ENCODE measurements at regions not wholly inside any gene's neighbourhood (a gene's known extent, or its start where the extent isn't known, plus 50 kb on each side); places are given as distances from the start of the nearest gene placed in this dataset.

DNA sequence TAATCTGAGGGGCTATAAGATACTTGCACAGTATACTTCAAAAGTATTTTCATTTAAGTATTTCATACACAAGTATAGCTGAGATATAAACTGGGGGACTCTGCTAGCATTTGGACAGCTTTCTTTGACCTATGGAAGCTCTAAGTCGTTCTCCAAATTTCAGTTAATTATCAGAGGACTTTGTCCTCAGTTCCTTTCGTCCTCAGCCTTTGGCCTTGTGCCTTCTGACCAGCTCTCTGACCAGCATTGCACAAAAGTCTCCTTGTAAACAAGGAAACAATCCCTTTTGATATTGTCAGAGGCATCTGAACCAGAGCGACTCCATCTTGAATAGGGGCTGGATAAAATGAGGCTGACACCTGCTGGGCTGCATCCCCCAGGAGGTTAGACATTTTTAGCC, 464.0 kb upstream of the FAM241A start:
- DNase-seq, result no peak

- DNase-seq, result no peak
Measured at GRCh38 chr4:111681751-111682150, 463.5 kb upstream of the FAM241A start.

GRCh38 chr4:111685205-111685604, 460.0 kb upstream of the FAM241A start:
- no peak for DNase-seq

DNA sequence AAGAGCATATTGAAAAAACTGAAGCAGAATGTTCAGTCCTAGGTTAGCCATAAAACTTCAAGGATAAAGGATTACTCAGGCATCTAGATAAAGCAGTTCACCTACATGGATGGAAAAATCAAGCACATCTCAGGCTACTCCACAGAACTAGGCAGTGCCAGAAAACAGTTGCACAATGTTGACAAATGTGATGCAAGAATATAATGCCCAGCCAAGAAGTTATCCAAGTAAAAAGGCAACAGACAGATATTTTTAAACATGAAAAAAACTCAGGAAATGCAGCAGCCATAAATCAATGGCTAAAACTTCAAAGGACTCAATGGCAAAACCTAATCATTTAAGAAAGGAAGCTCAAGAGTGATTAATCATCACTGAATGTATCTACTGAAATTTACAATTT, 456.0 kb upstream of the FAM241A start:
- no peak for DNase-seq

GRCh38 chr4:111689731-111690130, 455.5 kb upstream of the FAM241A start:
- DNase-seq, result no peak

DNA sequence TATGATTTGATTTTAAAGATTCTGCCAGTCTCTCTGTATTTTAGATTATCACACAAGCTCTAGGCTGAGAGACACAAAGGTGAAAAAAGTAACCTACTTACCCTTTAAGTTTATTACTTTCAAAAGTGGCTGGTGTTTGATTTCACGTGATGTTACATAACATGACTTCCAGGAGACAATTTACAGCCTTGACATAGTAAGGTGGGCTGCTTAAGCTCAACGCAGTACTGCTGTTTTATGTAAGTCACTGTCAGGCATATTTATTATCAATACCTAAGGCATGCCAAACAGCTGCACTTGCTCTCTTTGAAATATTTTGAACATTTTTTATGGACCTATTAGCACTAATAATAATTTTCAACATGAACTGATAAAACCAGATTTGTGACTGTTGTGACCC, 451.5 kb upstream of the FAM241A start:
- DNase-seq, result no peak

DNA sequence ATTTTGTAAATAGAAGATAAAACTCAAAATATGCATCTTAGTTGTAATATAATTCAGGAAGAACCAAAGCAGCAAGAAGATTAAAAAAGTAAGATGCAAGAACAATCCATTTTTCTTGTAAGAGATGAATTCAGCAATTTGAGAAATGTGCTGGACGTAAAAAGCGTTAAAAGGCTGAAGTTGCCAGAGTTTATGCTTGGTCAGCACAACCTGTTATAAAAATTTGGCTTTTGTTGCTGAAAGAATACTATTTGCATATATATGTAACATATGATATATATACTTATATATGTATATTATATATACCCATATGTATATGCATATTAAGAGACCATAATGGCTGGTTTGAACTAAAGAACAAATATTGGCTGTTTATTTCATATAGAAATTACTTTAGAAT, 449.6 kb upstream of the FAM241A start:
- no peak for DNase-seq

DNA sequence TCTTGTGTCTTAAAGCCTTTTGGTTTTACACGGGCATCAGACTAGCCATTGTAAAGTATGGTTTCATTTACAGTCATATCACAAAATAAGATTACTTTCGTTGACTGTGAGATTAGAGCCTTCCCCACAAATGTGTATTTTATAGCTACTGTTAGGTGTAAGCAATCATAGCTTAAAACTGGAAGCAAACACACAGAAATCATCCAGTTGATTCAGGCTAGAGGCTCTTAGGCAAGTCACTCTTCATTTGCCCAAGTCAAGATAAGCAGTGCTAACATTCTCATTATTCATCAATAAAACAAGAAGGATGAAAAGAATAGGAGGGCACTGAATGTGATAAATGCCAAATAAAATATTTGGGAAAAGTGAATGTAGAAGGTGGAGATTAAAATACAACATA, 448.7 kb upstream of the FAM241A start:
- no peak for DNase-seq

- no peak for DNase-seq
Measured at GRCh38 chr4:111697176-111697942, 447.9 kb upstream of the FAM241A start.

- DNase-seq, result no peak
Measured at GRCh38 chr4:111698361-111698760, 446.9 kb upstream of the FAM241A start.

- DNase-seq, result no peak
Measured at GRCh38 chr4:111699165-111699564, 446.1 kb upstream of the FAM241A start.

GRCh38 chr4:111701102-111701501, 444.2 kb upstream of the FAM241A start:
- no peak for DNase-seq

DNA sequence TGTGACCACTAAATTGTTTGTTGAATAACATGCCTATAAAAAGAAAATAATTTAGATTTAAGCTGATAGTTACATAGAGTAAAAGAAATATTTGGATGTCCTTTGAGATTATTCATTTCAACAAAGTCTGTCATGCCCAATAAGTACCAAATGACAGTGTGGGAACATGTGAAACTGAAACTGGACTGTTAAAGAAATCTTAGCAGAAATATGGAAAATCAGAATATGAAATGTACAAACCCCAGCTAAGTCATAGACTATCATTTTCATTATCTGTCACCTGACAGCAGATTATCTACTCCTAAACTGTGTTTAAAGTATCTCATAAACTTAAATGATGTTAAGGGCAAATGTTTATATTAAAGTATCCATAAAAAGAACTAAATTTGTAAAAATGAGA, 437.8 kb upstream of the FAM241A start:
- no peak for DNase-seq

DNA sequence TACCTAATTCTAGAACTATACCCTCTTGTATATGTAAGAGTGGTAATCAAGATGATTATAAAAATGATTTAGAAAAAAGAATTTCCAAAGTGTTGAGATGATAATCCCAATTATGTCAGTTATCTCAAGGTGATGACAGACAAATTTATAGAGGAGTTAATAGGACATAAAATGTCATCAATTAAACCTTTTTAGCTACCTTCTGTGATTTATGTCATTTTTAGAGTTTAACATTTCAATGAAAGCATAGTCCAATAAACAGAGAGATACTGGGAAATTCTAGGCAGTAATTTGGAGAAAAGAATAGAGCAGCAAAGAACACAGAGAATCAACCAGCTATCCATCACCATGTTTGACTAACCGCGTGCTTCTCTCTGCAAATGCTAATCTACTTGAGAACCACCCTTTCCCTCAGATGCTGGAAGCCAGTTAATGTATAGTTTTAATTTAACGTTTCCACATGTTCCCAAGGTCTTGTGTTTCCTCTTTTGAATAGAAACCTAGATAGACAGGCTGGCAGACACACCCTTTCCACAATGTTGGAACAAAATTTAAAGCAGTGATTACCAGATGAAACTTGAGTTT, 433.1 kb upstream of the FAM241A start:
- DNase-seq, result no peak

DNA sequence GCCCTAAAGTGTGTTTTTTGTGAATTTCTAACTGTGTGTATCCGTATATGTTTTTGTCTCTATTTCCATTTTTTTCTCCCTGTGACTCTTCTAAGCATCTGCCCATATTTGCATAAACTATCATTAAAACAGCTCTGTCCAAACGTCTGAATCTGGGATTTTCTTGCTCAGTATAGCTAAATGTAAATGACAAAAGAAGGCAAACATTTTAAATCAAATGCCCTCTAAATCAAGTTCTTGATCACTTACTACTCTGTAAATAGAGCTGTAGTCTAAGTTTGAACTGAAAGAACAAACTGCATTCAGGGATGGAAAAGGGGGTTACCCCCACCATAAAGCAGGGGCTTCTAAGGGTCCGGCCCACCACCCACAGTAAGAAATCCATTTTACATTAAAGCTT, 432.0 kb upstream of the FAM241A start:
- no peak for DNase-seq

GRCh38 chr4:111717921-111718320, 427.3 kb upstream of the FAM241A start:
- DNase-seq, result no peak

DNA sequence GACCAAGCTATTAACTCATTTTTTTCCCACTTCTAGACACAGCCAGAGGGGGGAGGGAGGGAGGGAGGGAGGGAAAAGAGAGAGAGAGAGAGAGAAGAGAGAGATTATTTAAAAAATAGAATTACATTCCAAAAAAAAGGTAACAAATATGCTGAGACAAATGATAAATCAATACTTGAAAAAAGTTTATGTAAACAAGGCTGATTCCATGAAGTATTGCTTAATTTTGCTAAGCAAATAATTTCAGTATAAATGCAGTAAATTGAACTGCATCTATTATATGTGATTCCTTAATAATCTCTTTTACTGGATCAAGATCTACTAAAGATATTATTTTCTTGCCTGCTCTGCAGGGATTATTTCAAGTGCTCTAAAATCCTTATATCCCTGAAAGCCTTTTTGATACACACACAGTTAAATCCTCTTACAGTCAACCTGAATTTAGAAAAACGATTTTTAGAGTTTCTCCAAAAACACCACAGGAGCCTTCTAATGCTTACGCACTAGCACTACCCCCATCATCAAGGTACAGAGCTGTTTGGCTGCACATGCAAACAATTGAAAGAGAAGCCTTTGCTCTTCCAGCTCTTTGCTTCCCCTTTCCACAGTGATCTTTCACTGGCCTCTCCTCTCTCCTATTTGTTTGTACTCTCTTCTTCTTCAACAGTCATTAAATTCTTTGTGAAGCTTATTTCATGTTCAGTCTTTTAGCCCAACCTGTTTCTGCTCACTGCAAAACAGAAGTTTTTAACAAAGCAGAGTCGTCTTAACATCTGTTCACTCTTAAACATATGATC, 426.3 kb upstream of the FAM241A start:
- no peak for DNase-seq

DNA sequence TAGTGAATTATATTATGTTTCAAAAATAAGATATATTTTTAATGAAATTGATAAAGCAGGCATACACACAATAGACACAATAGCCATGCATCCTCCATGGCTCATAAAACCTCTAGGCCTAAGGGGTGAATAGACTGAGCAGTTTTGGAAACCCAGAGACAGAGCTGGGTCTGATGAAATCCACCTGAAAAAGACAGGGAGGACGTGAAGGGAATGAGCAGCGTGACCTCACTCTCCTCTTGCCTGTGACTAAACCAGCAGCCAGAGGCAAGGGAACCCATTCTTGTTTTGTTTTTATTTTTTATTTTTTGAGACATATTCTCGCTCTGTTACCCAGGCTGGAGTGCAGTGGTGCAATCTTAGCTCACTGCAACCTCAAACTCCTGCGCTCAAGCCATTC, 424.4 kb upstream of the FAM241A start:
- no peak for DNase-seq

- DNase-seq, result no peak
Measured at GRCh38 chr4:111722213-111722720, 423.0 kb upstream of the FAM241A start.

GRCh38 chr4:111736516-111736915, 408.7 kb upstream of the FAM241A start:
- no peak for DNase-seq

GRCh38 chr4:111744847-111745246, 400.4 kb upstream of the FAM241A start:
- DNase-seq, result no peak

- DNase-seq, result no peak
Measured at GRCh38 chr4:111748157-111748556, 397.1 kb upstream of the FAM241A start.

GRCh38 chr4:111754003-111754402, 391.3 kb upstream of the FAM241A start:
- no peak for DNase-seq

GRCh38 chr4:111755571-111755970, 389.7 kb upstream of the FAM241A start:
- no peak for DNase-seq
